PFSK-1 (cell line): ENCODE measurements at regions not wholly inside any gene's neighbourhood (a gene's known extent, or its start where the extent isn't known, plus 50 kb on each side); places are given as distances from the start of the nearest gene placed in this dataset.

Experiments
- FOXP2 ChIP-seq: optimal IDR thresholded peaks from 2 replicates; pipeline ENCODE3; 2011; ENCODE audit warnings: borderline replicate concordance, control low read depth, inconsistent platforms; ENCODE audit not compliant: insufficient read depth; ENCODE audit errors: extremely low read length, extremely low read depth
- POLR2AphosphoS5 ChIP-seq: IDR thresholded peaks from 2 replicates; pipeline ENCODE4 v1.6.1; 2012; ENCODE audit warnings: low read depth, mild to moderate bottlenecking, control low read depth, low read length, moderate library complexity
- REST ChIP-seq, 2 experiments: IDR thresholded peaks; 2 replicates each; pipeline versions ENCODE4 v1.6.1 to v1.8.0; 2011 to 2012; ENCODE audit warnings: low read depth in 2 of 2, low read length in 2 of 2, control low read depth in 1 of 2, inconsistent platforms in 1 of 2, mild to moderate bottlenecking in 1 of 2, moderate library complexity in 1 of 2; ENCODE audit not compliant: insufficient read depth in 1 of 2
- SIN3A ChIP-seq: IDR thresholded peaks from 2 replicates; pipeline ENCODE4 v1.6.1; 2012; ENCODE audit warnings: mild to moderate bottlenecking, low read length, moderate library complexity, borderline replicate concordance; ENCODE audit not compliant: insufficient read depth
- TAF1 ChIP-seq: IDR thresholded peaks from 2 replicates; pipeline ENCODE4 v1.6.1; 2012; ENCODE audit warnings: low read length, control low read depth, borderline replicate concordance; ENCODE audit not compliant: insufficient read depth

GRCh38 chr13:104004572-104004971 lies 938.4 kb upstream of the SLC10A2 start:
- TF ChIP-seq SIN3A (no peak), TAF1 (no peak), REST (IDR thresholded peaks at IDR 0.05; ENCODE audit: insufficient read depth in 1 of 2, low read depth in 2 of 2, low read length in 2 of 2) (no peak), POLR2AphosphoS5 (no peak), FOXP2 (no peak)

DNA sequence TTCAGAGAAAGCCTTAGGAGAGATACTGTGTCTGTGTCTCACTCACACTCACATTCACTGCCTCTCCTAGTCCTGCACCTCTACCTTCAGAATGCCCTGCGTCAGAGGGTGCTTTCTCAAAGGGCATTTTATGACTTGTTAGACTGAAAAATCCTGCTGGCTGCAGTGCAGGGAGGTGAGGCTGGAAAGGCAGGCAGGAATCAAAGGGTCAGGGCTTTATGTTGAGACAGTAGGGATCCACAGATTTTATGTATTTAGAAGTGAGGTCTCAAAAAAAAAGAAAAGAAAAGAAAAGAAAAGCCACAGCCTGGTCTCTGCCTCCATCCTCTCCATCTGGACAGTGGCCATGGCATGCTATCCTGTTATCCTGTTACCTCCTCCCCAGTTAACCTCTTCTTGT lies 936.0 kb upstream of the SLC10A2 start:
- TF ChIP-seq SIN3A = no peak
- TF ChIP-seq POLR2AphosphoS5 = no peak
- TF ChIP-seq FOXP2 = no peak
- TF ChIP-seq TAF1 = no peak
- no peak for TF ChIP-seq REST (IDR thresholded peaks at IDR 0.05; ENCODE audit: insufficient read depth in 1 of 2, low read depth in 2 of 2, low read length in 2 of 2)

DNA sequence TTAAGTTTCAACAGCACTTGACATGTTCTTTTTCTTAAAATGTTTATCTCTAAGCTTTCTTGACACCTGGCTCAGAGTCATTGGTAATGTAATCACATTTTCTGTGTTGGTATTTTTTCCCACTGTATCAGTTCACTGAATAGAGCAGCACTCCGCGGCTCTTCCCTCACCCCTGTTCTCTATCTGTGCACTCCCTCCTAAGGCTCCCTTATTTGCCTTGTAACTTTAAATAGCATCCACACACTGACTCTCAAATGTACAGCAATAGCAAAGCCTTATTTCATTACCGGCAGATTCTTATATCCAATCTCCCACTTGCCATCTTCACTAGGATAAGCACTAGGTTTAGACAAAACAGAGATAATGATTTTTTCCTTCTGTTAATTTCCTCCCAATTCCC lies 935.5 kb upstream of the SLC10A2 start:
- TF ChIP-seq POLR2AphosphoS5 = no peak
- no peak for TF ChIP-seq FOXP2
- no peak for TF ChIP-seq TAF1
- no peak for TF ChIP-seq SIN3A
- TF ChIP-seq REST (IDR thresholded peaks at IDR 0.05; ENCODE audit: insufficient read depth in 1 of 2, low read depth in 2 of 2, low read length in 2 of 2) = no peak

- TF ChIP-seq SIN3A (no peak), TAF1 (no peak), REST (IDR thresholded peaks at IDR 0.05; ENCODE audit: insufficient read depth in 1 of 2, low read depth in 2 of 2, low read length in 2 of 2) (no peak), POLR2AphosphoS5 (no peak), FOXP2 (no peak)
These were observed 930.5 kb upstream of the SLC10A2 start for GRCh38 chr13:103996733-103997132.

- TF ChIP-seq TAF1 (no peak), REST (IDR thresholded peaks at IDR 0.05; ENCODE audit: insufficient read depth in 1 of 2, low read depth in 2 of 2, low read length in 2 of 2) (no peak), FOXP2 (no peak), POLR2AphosphoS5 (no peak), SIN3A (no peak)
These were observed 917.7 kb upstream of the SLC10A2 start for GRCh38 chr13:103983948-103984347.
